Adrenal gland (tissue), 9 donors: ENCODE measurements at regions not wholly inside any gene's neighbourhood (a gene's known extent, or its start where the extent isn't known, plus 50 kb on each side); places are given as distances from the start of the nearest gene placed in this dataset.

ENCODE experiments used
- DNase-seq, 7 donors: peaks; one replicate each; pipeline ENCODE4 v3.0.0-alpha.2; 2019 to 2020
- H3K27ac ChIP-seq, 5 donors: fragments of 200-600 bp; sonication (generic) in 4 of 5; 1 replicate in 3 of 5; 2 replicates in 2 of 5; pipeline versions ENCODE4 v1.5.1 to v1.8.0; 2016 to 2020; ENCODE audit warnings: mild to moderate bottlenecking in 1 of 5
- H3K27me3 ChIP-seq: fragments of 200-600 bp; 2 replicates; pipeline ENCODE4 v1.8.0; 2021
- H3K36me3 ChIP-seq, 2 donors: fragments of 200-600 bp; replicated peaks in 1 of 2; 1 replicate in 1 of 2; 2 replicates in 1 of 2; pipeline versions ENCODE4 v1.5.1 to v1.8.0; 2018 to 2022
- H3K4me1 ChIP-seq, 2 donors: fragments of 200-600 bp; replicated peaks in 1 of 2; 1 replicate in 1 of 2; 2 replicates in 1 of 2; pipeline versions ENCODE4 v1.5.1 to v1.8.0; 2018 to 2021
- H3K4me3 ChIP-seq, 4 donors: fragments of 200-600 bp; sonication (generic) in 3 of 4; one replicate each; pipeline ENCODE4 v1.5.1; 2016 to 2018
- H3K9me3 ChIP-seq, 3 donors: fragments of 200-600 bp; sonication (generic) in 1 of 3; replicated peaks in 1 of 3; 1 replicate in 2 of 3; 2 replicates in 1 of 3; pipeline versions ENCODE4 v1.5.1 to v1.8.0; 2016 to 2021
- CTCF ChIP-seq, 6 experiments: fragments of 450-650 bp in 4 of 6; fragments of 200-600 bp in 2 of 6; sonication (generic) in 1 of 6; IDR thresholded peaks; 1 replicate in 5 of 6; 2 replicates in 1 of 6; pipeline versions ENCODE4 v1.5.1 to v1.8.0; 2016 to 2021; ENCODE audit warnings: antibody characterized with exemption in 6 of 6, mild to moderate bottlenecking in 2 of 6, moderate library complexity in 1 of 6
- POLR2A ChIP-seq, 2 donors: fragments of 450-650 bp; IDR thresholded peaks; one replicate each; pipeline ENCODE4 v1.6.1; 2017; ENCODE audit warnings: antibody characterized with exemption in 2 of 2, mild to moderate bottlenecking in 2 of 2, moderate library complexity in 1 of 2
- WGBS, 4 donors: extraction: QIAGEN DNeasy Blood & Tissue Kit in 2 of 4; methylation state at CpG; one replicate each; pipeline versions ENCODE4 v1.1.5 to v1.1.7; 2013 to 2017; 5-methylcytosine and 5-hydroxymethylcytosine counted together
- intact Hi-C, 2 donors: fragments of 100-400 bp; cut with DNase I; formaldehyde crosslinking; loops; one replicate each; pipeline versions ENCODE4 v1.14.1 to v1.15.0; 2022 to 2023
- donor health status: healthy with polysubstance abuse.
- donor health status: Bipolar disorder and iron deficiency.
- donor health status: DM: yes; HTN: yes; CAD: no.
- donor health status: DM: no; HTN: no; CAD: no.
- donor health status: DM: no; HTN: no; CAD: no.

- Histone ChIP-seq H3K9me3 (no peaks in the 10 kb centered on the region), H3K27me3 (no peaks in the 10 kb centered on the region), H3K4me1 (no peaks in the 10 kb centered on the region), H3K27ac (no peak overlapping the region), H3K4me3 (no peak overlapping the region), H3K36me3 (no peaks in the 10 kb centered on the region)
- TF ChIP-seq POLR2A (IDR thresholded peaks at IDR 0.05) (no peak), CTCF (IDR thresholded peaks at IDR 0.05) (no peak)
- no peak for DNase-seq
- WGBS, 4 donors, result 87 to 98% (median 90%) methylated on average over 2 of the region's 2 CpGs
- intact Hi-C loops, result no loop called here
Measured at GRCh38 chr2:180849851-180850250, 130.6 kb upstream of the UBE2E3 start.

DNA sequence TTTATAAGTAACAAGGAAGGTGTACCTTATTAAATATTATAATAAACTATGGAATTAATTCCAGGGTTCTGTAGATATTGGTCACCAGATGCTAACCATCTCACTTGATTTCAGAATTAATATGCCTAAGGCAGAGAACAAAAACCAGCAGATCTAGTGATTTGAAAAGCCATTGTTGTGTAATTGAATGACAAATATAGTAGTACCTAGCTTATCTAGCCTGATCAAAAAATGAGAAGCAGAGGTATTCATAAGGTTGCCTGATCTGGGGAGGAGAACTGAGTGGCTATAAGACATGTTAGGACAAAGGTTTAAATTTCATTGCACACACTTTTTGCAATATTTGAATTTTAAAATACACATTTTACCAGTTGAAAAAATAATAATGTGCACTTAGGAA is 132.0 kb upstream of the UBE2E3 start:
- DNase-seq, result no peak
- Histone ChIP-seq H3K36me3 (no peaks in the 10 kb centered on the region), H3K4me1 (no peaks in the 10 kb centered on the region), H3K9me3 (no peaks in the 10 kb centered on the region), H3K27ac (no peak overlapping the region), H3K27me3 (no peaks in the 10 kb centered on the region), H3K4me3 (no peak overlapping the region)
- intact Hi-C loops, result no loop called here
- TF ChIP-seq POLR2A (IDR thresholded peaks at IDR 0.05) (no peak), CTCF (IDR thresholded peaks at IDR 0.05) (no peak)

DNA sequence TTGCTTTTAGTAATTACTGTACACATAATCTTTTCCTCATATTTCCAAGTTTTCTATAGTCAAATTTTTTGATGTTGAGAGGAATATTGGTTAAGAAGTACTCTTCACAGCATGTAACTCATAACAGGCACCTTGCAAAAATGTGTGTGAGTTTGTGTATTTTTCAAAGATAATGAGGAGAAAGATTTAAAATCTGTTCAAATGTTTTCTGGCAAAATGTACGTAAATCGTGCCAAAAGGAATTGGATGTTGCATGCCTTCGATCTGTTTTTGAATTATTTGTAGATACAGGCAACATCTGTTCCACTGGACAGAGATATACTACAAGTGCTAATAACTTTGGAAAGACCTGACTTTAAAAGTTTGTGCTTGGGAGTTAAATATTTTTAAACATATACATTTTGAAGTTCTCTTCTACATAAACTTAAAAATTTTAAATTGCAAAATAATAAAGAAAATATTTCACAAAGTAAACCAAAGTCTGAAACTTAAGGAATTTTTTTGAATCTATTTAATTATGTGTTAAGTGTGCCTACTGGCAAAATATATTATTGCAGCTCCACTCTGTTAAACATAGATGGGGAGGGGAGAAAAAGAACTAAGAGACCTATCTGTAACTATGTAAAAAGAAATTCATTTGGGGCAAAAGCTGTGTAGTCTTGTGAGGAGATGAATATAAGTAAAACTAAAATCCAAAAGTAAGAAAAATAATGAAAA is 133.5 kb upstream of the UBE2E3 start:
- TF ChIP-seq CTCF (IDR thresholded peaks at IDR 0.05), result no peak
- TF ChIP-seq POLR2A (IDR thresholded peaks at IDR 0.05), result no peak
- 69 to 76% (median 74%) methylated on average over 3 of the region's 3 CpGs for WGBS, 4 donors
- no peaks in the 10 kb centered on the region for H3K9me3 ChIP-seq
- no peaks in the 10 kb centered on the region for H3K36me3 ChIP-seq
- intact Hi-C loops, result no loop called here
- H3K4me3 ChIP-seq, result no peak overlapping the region
- no peaks in the 10 kb centered on the region for H3K4me1 ChIP-seq
- no peak for DNase-seq
- H3K27ac ChIP-seq, result no peak overlapping the region
- no peaks in the 10 kb centered on the region for H3K27me3 ChIP-seq

DNA sequence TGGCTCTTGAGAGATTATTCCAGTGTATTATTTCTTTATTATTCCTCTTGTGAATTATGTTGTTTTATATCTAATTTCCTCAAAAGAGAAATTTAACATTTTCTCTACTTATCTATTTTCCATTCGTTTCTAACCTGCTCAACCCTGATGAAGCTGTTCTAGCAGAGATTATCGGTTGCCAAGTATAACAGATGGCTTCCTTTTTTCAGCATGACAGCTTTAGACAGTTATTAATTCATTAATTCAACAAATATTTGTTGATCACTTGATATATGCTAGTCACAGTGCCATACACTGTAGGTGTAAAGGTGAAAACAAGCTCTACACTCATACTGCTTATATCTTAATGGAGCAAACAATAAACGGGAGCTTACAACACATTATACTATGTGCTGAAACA is 137.9 kb upstream of the UBE2E3 start:
- Histone ChIP-seq H3K4me3 (no peak overlapping the region), H3K4me1 (no peaks in the 10 kb centered on the region), H3K9me3 (no peaks in the 10 kb centered on the region), H3K27ac (no peak overlapping the region), H3K27me3 (no peaks in the 10 kb centered on the region), H3K36me3 (no peaks in the 10 kb centered on the region)
- 42 to 58% (median 56%) methylated on average over 3 of the region's 3 CpGs for WGBS, 4 donors
- intact Hi-C loops, result no loop called here
- DNase-seq, result no peak
- TF ChIP-seq POLR2A (IDR thresholded peaks at IDR 0.05) (no peak), CTCF (IDR thresholded peaks at IDR 0.05) (no peak)
